ENCODE measurements at regions not wholly inside any gene's neighbourhood (a gene's known extent, or its start where the extent isn't known, plus 50 kb on each side); places are given as distances from the start of the nearest gene placed in this dataset.

DNA sequence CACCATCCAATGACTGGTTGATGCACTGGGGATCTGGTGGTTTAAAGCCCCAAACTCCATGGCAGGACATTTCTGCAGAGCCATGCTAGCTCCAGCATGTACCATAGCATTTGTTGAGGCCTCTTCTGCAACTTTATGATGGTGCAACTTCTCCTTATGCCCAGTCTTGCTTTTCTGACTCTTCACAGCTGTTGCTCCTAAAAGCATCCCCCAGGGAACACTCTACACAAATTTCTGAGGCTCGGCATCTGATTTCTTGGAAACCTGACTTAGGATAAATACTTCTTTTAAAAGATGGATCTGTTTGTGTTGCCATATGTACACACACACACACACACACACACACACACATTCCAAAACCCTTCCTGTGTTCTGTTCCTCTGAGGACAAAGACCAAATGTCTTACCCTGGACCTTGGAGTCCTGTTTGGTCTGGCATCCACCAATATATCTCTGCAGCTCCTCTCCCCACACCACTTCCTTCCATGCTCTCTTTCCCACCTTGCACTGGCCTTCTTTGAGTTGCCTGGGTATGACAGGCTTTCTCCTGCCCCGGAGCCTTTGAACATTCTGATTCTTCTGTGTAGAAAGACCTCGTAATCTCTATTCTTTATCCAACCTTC is 388.5 kb upstream of the ZNF507 start:
- 93% methylated on average over 3 of the region's 3 CpGs; no CpG with 5 or more reads in 1 of the 2 experiments for WGBS, 2 experiments (ENCODE audit: extremely low coverage in 1 of 2, insufficient coverage in 1 of 2, insufficient read length in 1 of 2, insufficient replicate concordance in 2 of 2, low coverage in 1 of 2, low lambda C conversion rate in 2 of 2, missing lambda C conversion rate in 1 of 2)
- FAIRE-seq, result no peak
- TF ChIP-seq HDAC6 (IDR thresholded peaks at IDR 0.05; ENCODE audit: low read depth, low read length) (no peak), CHD1 (IDR thresholded peaks at IDR 0.05; ENCODE audit: low read depth, low read length) (no peak), TBP (IDR thresholded peaks at IDR 0.05; ENCODE audit: low read depth, low read length) (no peak)

More for the DNA sequence above, 388.5 kb upstream of the ZNF507 start:
- ChIA-PET POLR2A (ENCODE audit: partially characterized antibody) (interaction anchor here (0.7 kb wide), 1 partner anchor 90 kb away, joined by 4 read pairs; no protein-coding TSS in a partner anchor), CTCF (ENCODE audit: partially characterized antibody) (interaction anchor here (1.0 to 1.1 kb wide), 3 partner anchors 10 to 268 kb away, joined by 3 read pairs; no protein-coding TSS in a partner anchor)
- H3K4me1 ChIP-seq (replicated peaks in 1 of 4; ENCODE audit: control insufficient read depth in 3 of 4, insufficient read depth in 4 of 4, low read length in 3 of 4), result peaks cover 0 to 3% (median 1%) of the 10 kb centered on the region in 4 experiments; a peak in 1 of 7 replicates
- no peak overlapping the region for H3K27ac ChIP-seq (ENCODE audit: low read depth, low read length)
- no peak for DNase-seq (ENCODE audit: low read depth in 1 of 2, low spot score in 2 of 2)
- no peak overlapping the region for H3K18ac ChIP-seq (ENCODE audit: extremely low read depth, low read length)
- H2BK15ac ChIP-seq (ENCODE audit: low read length), result no peak overlapping the region
- no peak overlapping the region for H3K4ac ChIP-seq (replicated peaks; ENCODE audit: insufficient read length, low read depth, low read length)
- H3K56ac ChIP-seq (replicated peaks; ENCODE audit: insufficient read length, low read depth, low read length), result no peak overlapping the region
- no peak overlapping the region for H2BK5ac ChIP-seq (ENCODE audit: low read depth, low read length)
- no peak overlapping the region for H4K8ac ChIP-seq (ENCODE audit: extremely low read depth, insufficient read depth, low read length)
- no peaks in the 10 kb centered on the region for H3K79me2 ChIP-seq (ENCODE audit: control insufficient read depth in 1 of 2, insufficient read depth in 2 of 2, low read length in 2 of 2)
- H3K23me2 ChIP-seq (ENCODE audit: low read depth, low read length), result no peaks in the 10 kb centered on the region
- no peak overlapping the region for H3K4me3 ChIP-seq (ENCODE audit: extremely low read depth in 1 of 4, insufficient read depth in 2 of 4, low read depth in 3 of 4, low read length in 4 of 4)
- no peaks in the 10 kb centered on the region for H3K36me3 ChIP-seq (ENCODE audit: control insufficient read depth in 2 of 4, insufficient read depth in 4 of 4, low read length in 3 of 4)
- no peak overlapping the region for H3K4me2 ChIP-seq (ENCODE audit: insufficient read depth in 1 of 2, low read depth in 2 of 2, low read length in 2 of 2)
- H2BK12ac ChIP-seq (ENCODE audit: low read depth, low read length), result no peak overlapping the region
- H2AK5ac ChIP-seq (ENCODE audit: low read depth, low read length), result no peak overlapping the region
- H3K9me3 ChIP-seq (ENCODE audit: insufficient read depth in 2 of 2, low read depth in 1 of 2, low read length in 1 of 2), result no peaks in the 10 kb centered on the region
- H3K14ac ChIP-seq (ENCODE audit: insufficient read length), result no peak overlapping the region
- no peak overlapping the region for H4K5ac ChIP-seq (ENCODE audit: insufficient read length, low read depth, low read length)
- H2BK20ac ChIP-seq (ENCODE audit: low read length), result no peak overlapping the region
- no peak overlapping the region for H3K23ac ChIP-seq (ENCODE audit: insufficient read length)
- no peak overlapping the region for H4K91ac ChIP-seq (replicated peaks; ENCODE audit: insufficient read length, low read length)
- H4K20me1 ChIP-seq (replicated peaks in 1 of 2; ENCODE audit: control insufficient read depth in 1 of 2, insufficient read depth in 2 of 2, low read length in 2 of 2), result no peaks in the 10 kb centered on the region
- H2AFZ ChIP-seq (ENCODE audit: low read length), result no peak overlapping the region
- H3K79me1 ChIP-seq (ENCODE audit: low read depth, low read length), result no peaks in the 10 kb centered on the region
- no peak overlapping the region for H2BK120ac ChIP-seq (replicated peaks; ENCODE audit: low read depth, low read length)
- H3K27me3 ChIP-seq (replicated peaks in 1 of 4; ENCODE audit: control insufficient read depth in 3 of 4, extremely low read depth in 1 of 4, insufficient read depth in 3 of 4, low read length in 3 of 4), result no peaks in the 10 kb centered on the region
- no peak overlapping the region for H3K9ac ChIP-seq (replicated peaks in 1 of 4; ENCODE audit: extremely low read depth in 1 of 4, low read depth in 3 of 4, low read length in 3 of 4)
